Neutrophil (primary cell): ENCODE measurements at regions not wholly inside any gene's neighbourhood (a gene's known extent, or its start where the extent isn't known, plus 50 kb on each side); places are given as distances from the start of the nearest gene placed in this dataset.

ENCODE experiments used
- H3K27ac ChIP-seq: fragments of 200-600 bp; sonication (generic); 2 replicates; pipeline ENCODE4 v1.5.1; 2016; ENCODE audit warnings: mild to moderate bottlenecking, moderate library complexity
- H3K27me3 ChIP-seq: fragments of 200-600 bp; sonication (generic); 2 replicates; pipeline ENCODE4 v1.6.0; 2016; ENCODE audit warnings: mild to moderate bottlenecking
- H3K36me3 ChIP-seq: fragments of 200-600 bp; sonication (generic); 2 replicates; pipeline ENCODE4 v1.5.1; 2017
- H3K4me1 ChIP-seq, 2 experiments: fragments of 200-600 bp in 1 of 2; sonication (generic) in 1 of 2; 1 replicate in 1 of 2; 2 replicates in 1 of 2; pipeline versions ENCODE4 v1.5.1 to v1.6.1; 2013 to 2016; ENCODE audit warnings: low read depth in 1 of 2, low read length in 1 of 2, mild to moderate bottlenecking in 1 of 2, moderate library complexity in 1 of 2; ENCODE audit not compliant: control insufficient read depth in 1 of 2, insufficient read depth in 1 of 2
- H3K4me3 ChIP-seq, 2 experiments: fragments of 200-600 bp in 1 of 2; sonication (generic) in 1 of 2; 1 replicate in 1 of 2; 2 replicates in 1 of 2; pipeline ENCODE4 v1.5.1; 2013 to 2016; ENCODE audit warnings: low read depth in 1 of 2, low read length in 1 of 2, mild to moderate bottlenecking in 1 of 2, moderate library complexity in 1 of 2
- H3K9me3 ChIP-seq: fragments of 200-600 bp; sonication (generic); 2 replicates; pipeline ENCODE4 v1.5.1; 2016
- TF ChIP-seq, protein P1 (sequence below): fragments of 200-600 bp; sonication (generic); IDR thresholded peaks from 2 replicates; pipeline ENCODE4 v1.5.1; 2016; ENCODE audit warnings: antibody characterized with exemption

DNA sequence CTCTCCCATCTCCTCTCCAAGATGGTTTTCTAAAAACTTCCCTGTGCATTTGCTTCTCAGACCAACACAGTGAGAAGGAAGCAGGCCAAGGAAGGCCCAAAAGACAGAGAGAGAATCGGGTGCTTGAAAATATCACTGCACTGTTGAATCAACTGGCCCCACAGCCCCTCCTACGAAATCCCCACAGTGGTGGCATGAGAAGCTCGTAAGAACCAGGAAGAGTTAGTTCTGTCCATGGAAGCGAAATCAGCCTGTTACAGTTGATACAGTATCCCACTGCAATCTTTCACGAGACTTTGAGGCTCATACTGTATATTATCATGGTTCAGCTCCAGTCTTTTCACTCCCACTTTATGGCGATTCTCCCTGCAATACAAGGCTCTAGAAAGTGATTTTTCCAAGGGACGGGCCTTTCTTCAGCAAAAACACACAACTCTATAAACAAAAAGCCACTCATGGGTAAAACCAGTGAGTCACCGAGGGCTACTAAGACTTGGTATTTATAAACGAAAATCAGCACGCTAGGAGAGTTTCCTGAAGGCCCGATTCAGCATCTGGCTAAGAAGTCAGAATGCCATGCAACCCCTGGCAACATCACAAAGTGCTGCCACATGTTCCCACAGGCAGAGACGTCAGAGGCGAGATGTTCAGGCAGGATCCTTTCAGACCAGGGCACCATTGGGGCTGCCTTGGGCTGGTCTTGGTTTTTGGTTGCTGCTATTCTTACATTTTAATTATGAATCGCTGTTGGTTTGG lies 185.7 kb downstream of the IRX5 start:
- Histone ChIP-seq H3K27ac (no peak overlapping the region), H3K36me3 (no peaks in the 10 kb centered on the region), H3K4me1 (no peaks in the 10 kb centered on the region), H3K4me3 (no peak overlapping the region), H3K9me3 (no peaks in the 10 kb centered on the region), H3K27me3 (no peaks in the 10 kb centered on the region)
- TF ChIP-seq, protein P1, sequence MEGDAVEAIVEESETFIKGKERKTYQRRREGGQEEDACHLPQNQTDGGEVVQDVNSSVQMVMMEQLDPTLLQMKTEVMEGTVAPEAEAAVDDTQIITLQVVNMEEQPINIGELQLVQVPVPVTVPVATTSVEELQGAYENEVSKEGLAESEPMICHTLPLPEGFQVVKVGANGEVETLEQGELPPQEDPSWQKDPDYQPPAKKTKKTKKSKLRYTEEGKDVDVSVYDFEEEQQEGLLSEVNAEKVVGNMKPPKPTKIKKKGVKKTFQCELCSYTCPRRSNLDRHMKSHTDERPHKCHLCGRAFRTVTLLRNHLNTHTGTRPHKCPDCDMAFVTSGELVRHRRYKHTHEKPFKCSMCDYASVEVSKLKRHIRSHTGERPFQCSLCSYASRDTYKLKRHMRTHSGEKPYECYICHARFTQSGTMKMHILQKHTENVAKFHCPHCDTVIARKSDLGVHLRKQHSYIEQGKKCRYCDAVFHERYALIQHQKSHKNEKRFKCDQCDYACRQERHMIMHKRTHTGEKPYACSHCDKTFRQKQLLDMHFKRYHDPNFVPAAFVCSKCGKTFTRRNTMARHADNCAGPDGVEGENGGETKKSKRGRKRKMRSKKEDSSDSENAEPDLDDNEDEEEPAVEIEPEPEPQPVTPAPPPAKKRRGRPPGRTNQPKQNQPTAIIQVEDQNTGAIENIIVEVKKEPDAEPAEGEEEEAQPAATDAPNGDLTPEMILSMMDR = no peak

DNA sequence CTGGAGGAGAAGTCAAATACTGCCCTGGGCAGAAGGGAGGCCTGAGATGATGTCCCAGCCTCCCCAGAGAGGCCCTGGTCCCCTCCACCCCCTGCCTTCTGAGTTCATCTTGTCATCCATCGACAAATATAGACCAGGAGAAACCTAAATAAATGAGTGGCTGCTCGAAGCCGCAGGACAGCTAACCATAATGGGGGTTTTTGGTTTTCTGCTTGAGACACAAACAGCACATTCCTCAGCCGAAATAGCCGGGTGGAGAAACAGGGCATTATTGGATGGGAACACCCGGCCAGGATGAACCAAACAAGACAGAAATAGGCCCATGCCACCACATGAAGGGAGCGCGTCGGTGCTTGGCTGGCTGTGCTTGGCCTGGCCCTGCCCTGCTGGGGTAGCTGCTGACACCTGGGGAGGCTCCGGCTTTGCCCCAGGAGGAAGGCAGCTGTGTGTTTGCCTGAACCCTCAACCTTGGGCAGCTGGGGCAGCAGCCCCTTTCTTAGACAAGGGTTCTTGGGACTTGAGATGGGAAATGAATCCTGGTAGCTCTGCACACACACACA lies 188.1 kb downstream of the IRX5 start:
- H3K9me3 ChIP-seq = no peaks in the 10 kb centered on the region
- no peaks in the 10 kb centered on the region for H3K4me1 ChIP-seq
- H3K36me3 ChIP-seq = no peaks in the 10 kb centered on the region
- H3K27me3 ChIP-seq = no peaks in the 10 kb centered on the region
- TF ChIP-seq, protein P1 = no peak
- no peak overlapping the region for H3K4me3 ChIP-seq
- H3K27ac ChIP-seq = no peak overlapping the region

DNA sequence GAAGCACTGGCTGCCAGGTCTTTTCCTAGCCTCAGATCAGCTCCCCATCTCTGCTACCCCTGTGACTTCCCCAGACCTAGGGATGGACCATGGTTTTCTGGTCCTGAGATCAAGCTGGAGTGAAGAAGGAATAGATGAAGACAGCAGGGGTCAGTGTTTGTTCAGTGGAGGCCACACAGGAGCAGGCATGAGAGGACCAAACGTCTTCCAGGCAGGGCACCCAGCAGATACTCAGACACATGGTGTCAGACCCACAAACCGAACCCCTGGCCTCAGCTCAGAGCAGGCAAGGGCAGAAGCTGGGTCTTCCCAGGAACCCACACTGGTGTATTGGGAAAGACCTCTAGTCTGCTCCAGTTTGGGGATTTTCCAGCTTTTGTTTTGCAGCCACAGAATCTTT lies 189.7 kb downstream of the IRX5 start:
- H3K27me3 ChIP-seq = no peaks in the 10 kb centered on the region
- TF ChIP-seq, protein P1 = no peak
- no peak overlapping the region for H3K4me3 ChIP-seq
- no peaks in the 10 kb centered on the region for H3K36me3 ChIP-seq
- no peaks in the 10 kb centered on the region for H3K9me3 ChIP-seq
- H3K4me1 ChIP-seq = no peaks in the 10 kb centered on the region
- H3K27ac ChIP-seq = no peak overlapping the region

DNA sequence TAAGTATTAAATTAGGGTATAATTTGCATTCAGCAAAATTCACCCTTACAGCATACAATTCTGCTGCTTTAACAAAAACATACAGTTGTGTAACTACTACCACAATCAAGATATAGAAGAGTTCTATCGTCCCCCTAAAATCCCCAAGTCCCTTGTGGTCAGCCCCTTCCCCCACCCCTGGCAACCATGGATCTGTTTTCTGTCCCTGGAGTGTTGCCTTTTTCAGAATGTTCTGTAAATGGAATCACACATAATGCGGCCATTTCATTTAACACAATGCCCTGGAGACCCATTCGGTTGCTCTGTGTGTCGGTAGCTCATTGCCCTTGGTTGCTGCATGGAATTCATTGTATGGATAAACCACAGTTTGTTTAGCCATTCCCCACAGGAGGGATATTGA lies 190.2 kb downstream of the IRX5 start:
- no peaks in the 10 kb centered on the region for H3K4me1 ChIP-seq
- H3K4me3 ChIP-seq = no peak overlapping the region
- H3K9me3 ChIP-seq = no peaks in the 10 kb centered on the region
- H3K27ac ChIP-seq = no peak overlapping the region
- TF ChIP-seq, protein P1 = no peak
- H3K36me3 ChIP-seq = no peaks in the 10 kb centered on the region
- no peaks in the 10 kb centered on the region for H3K27me3 ChIP-seq

DNA sequence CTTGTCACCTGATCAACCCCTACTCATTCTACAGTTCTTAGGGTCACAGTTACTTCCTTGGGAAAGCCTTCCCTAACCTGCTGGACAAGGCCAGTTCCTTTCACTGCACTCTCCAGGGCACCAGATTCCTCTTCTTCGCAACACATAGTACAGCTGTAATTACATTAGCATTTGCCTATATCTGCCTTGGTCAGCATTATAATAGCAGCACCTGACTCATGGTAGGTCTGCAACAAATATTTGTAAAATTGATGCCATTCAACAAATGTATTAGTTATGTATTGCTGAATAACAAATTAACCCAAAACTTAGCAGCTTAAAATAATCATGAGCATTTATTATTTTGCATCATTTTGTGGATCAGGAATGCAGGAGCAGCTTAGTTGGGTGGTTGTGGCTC lies 193.0 kb downstream of the IRX5 start:
- no peak overlapping the region for H3K27ac ChIP-seq
- H3K4me1 ChIP-seq = no peaks in the 10 kb centered on the region
- H3K9me3 ChIP-seq = no peaks in the 10 kb centered on the region
- no peak overlapping the region for H3K4me3 ChIP-seq
- TF ChIP-seq, protein P1 = no peak
- no peaks in the 10 kb centered on the region for H3K36me3 ChIP-seq
- H3K27me3 ChIP-seq = no peaks in the 10 kb centered on the region
